BJ (cell line): ENCODE measurements at regions not wholly inside any gene's neighbourhood (a gene's known extent, or its start where the extent isn't known, plus 50 kb on each side); places are given as distances from the start of the nearest gene placed in this dataset.

Source experiments
- CTCF ChIA-PET: fragments of 350-600 bp; formaldehyde crosslinking; extraction: SDS; loops from one replicate; lab custom pipeline; 2021; ENCODE audit warnings: antibody characterized with exemption, inconsistent platforms; lab: Yijun Ruan, JAX
- POLR2A ChIA-PET: fragments of 300-600 bp; sonication (Branson Sonifier 250); formaldehyde crosslinking; extraction: SDS; loops from one replicate; lab custom pipeline; 2021; ENCODE audit warnings: antibody characterized with exemption; lab: Charles Lee
- DNase-seq: peaks from one replicate; pipeline ENCODE4 v3.0.0-alpha.2; 2011; ENCODE audit warnings: low read depth
- H3K27me3 ChIP-seq: 2 replicates; pipeline ENCODE4 v1.6.0; 2011; ENCODE audit warnings: low read length; ENCODE audit not compliant: control insufficient read depth, insufficient read depth
- H3K36me3 ChIP-seq: 2 replicates; pipeline ENCODE4 v1.5.1; 2011; ENCODE audit warnings: low read length; ENCODE audit not compliant: control insufficient read depth, insufficient read depth
- H3K4me3 ChIP-seq: 2 replicates; pipeline ENCODE4 v1.5.1; 2011; ENCODE audit warnings: low read depth, mild to moderate bottlenecking, control low read depth, low read length
- TF ChIP-seq, protein P1 (sequence below): IDR thresholded peaks from 2 replicates; pipeline ENCODE4 v1.5.1; 2011; ENCODE audit warnings: low read depth, mild to moderate bottlenecking, control low read depth, inconsistent platforms, low read length, moderate library complexity; ENCODE audit not compliant: insufficient read depth

DNA sequence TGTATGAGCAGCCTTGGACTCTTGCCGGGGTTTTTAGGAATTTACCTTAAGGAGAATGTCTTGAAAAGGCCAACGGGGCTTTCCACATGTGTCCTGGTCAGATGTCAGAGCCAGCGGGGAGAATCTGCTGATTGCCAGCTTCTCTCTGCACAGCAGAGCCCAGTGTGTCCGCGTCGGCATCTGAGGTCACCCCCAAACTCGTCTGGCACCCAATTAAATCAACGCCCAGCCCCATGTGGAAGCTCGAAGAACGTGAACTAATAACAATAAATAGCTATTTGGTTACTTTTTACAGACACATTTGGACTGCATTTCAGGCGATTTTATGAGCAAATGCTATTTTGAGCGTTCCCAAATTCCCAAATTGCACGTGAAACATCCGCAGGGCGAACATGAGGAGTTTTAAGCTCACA, 303.5 kb downstream of the FOXL1 start:
- Histone ChIP-seq H3K27me3 (peaks cover 35% of the 10 kb centered on the region), H3K36me3 (no peaks in the 10 kb centered on the region), H3K4me3 (no peak overlapping the region)
- ChIA-PET POLR2A (no interaction called here), CTCF (interaction anchor here (0.6 to 0.9 kb wide), 2 partner anchors 319 to 398 kb away, joined by 3 to 4 read pairs; no protein-coding TSS in a partner anchor)
- TF ChIP-seq, protein P1, sequence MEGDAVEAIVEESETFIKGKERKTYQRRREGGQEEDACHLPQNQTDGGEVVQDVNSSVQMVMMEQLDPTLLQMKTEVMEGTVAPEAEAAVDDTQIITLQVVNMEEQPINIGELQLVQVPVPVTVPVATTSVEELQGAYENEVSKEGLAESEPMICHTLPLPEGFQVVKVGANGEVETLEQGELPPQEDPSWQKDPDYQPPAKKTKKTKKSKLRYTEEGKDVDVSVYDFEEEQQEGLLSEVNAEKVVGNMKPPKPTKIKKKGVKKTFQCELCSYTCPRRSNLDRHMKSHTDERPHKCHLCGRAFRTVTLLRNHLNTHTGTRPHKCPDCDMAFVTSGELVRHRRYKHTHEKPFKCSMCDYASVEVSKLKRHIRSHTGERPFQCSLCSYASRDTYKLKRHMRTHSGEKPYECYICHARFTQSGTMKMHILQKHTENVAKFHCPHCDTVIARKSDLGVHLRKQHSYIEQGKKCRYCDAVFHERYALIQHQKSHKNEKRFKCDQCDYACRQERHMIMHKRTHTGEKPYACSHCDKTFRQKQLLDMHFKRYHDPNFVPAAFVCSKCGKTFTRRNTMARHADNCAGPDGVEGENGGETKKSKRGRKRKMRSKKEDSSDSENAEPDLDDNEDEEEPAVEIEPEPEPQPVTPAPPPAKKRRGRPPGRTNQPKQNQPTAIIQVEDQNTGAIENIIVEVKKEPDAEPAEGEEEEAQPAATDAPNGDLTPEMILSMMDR, result no peak
- peak; percentile 46 for DNase-seq

GRCh38 chr16:86882586-86883280, 304.4 kb downstream of the FOXL1 start:
- TF ChIP-seq, protein P1, result no peak
- ChIA-PET POLR2A (no interaction called here), CTCF (interaction anchor here (0.8 to 0.9 kb wide), 2 partner anchors 320 kb away, joined by 3 read pairs; no protein-coding TSS in a partner anchor)
- peaks cover 35% of the 10 kb centered on the region for H3K27me3 ChIP-seq
- H3K4me3 ChIP-seq, result no peak overlapping the region
- DNase-seq, result no peak
- no peaks in the 10 kb centered on the region for H3K36me3 ChIP-seq

DNA sequence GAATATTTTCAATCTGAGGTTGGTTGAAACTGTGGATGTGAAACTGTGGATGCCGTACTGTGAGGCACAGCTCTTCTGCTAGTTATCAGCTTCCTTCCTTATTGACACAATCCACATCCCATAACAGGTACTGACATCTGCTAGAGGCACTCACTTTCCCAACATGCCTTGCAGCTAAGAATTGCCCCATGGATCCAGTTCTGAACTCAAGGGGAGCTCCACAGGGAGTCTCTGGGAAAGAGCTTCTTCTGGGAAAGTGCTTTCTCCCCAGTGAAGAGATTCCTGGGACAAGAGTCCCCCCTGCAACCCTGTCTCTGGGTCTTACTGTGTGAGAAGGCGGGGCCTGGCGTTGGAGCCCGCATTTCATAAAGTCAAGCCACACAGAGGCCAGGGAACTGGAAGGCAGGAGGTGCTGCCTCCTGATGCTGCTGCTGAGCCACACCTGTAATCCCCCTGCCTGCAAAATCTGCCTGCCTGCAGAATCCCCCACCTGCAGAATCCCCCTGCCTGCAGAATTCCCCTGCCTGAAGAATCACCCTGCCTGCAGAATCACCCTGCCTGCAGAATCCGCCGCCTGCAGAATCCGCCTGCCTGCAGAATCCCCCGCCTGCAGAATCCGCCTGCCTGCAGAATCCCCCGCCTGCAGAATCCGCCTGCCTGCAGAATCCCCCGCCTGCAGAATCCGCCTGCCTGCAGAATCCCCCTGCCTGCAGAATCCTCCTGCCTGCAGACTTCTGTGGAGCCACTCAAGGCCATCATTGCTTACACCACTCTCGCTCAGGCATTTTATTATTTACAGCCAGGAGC, 305.4 kb downstream of the FOXL1 start:
- ChIA-PET POLR2A (no interaction called here), CTCF (interaction anchor here (0.8 kb wide), 1 partner anchor 321 kb away, joined by 3 read pairs; no protein-coding TSS in a partner anchor)
- H3K4me3 ChIP-seq, result no peak overlapping the region
- TF ChIP-seq, protein P1, result no peak
- no peaks in the 10 kb centered on the region for H3K36me3 ChIP-seq
- no peak for DNase-seq
- peaks cover 33% of the 10 kb centered on the region for H3K27me3 ChIP-seq

DNA sequence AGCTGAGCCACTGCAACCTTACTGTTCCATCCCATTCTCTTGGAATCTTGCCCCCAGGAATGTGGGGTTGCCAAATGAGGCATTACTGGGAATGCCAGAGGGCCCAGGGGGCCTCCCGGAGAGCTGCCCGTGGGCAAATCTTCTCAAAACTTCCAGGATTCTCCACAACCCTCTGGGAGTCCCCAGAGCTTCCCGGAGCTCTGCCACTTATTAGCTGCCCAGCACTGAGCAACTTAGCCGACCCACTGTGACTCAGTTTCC, 306.0 kb downstream of the FOXL1 start:
- DNase-seq, result no peak

DNA sequence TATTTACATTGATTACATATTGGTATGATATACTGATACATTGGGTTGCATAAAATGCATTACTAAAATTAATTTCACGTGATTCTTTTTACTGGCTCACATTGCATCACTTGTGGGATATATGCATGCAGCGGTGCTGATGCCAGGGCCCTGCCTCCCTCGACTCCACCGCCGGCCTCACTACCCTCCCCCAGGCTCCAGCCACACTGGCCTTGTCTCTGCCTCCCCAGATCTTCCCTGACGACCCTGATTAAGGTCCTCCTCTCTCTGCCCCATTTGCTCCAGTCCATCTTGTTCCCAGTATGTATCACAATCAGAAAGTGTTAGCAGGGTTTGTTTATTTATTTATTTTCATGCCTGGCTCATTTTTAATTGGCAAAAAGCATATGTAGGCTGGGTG, 306.8 kb downstream of the FOXL1 start:
- Histone ChIP-seq H3K36me3 (no peaks in the 10 kb centered on the region), H3K4me3 (no peak overlapping the region), H3K27me3 (peaks cover 26% of the 10 kb centered on the region)
- DNase-seq, result no peak
- CTCF ChIA-PET, result no interaction called here
- POLR2A ChIA-PET, result no interaction called here
- TF ChIP-seq, protein P1, result no peak

More for the DNA sequence above, 306.0 kb downstream of the FOXL1 start:
- ChIA-PET POLR2A (no interaction called here), CTCF (no interaction called here)
- H3K36me3 ChIP-seq, result no peaks in the 10 kb centered on the region
- TF ChIP-seq, protein P1, result no peak
- H3K4me3 ChIP-seq, result no peak overlapping the region
- peaks cover 28% of the 10 kb centered on the region for H3K27me3 ChIP-seq
